HFFc6 (cell line): ENCODE measurements at regions not wholly inside any gene's neighbourhood (a gene's known extent, or its start where the extent isn't known, plus 50 kb on each side); places are given as distances from the start of the nearest gene placed in this dataset.

Experiments used
- DNase-seq: peaks from one replicate; pipeline ENCODE4 v3.0.0-alpha.2; 2018
- H3K27ac Mint-ChIP-seq: 2 replicates; pipeline ENCODE4 v1.8.0; 2020; ENCODE audit warnings: mild to moderate bottlenecking, mixed read lengths
- H3K27me3 Mint-ChIP-seq: 2 replicates; pipeline ENCODE4 v1.8.0; 2021; ENCODE audit warnings: mild to moderate bottlenecking, moderate library complexity, mixed read lengths; ENCODE audit not compliant: insufficient read depth
- H3K36me3 Mint-ChIP-seq: 2 replicates; pipeline ENCODE4 v1.8.0; 2021; ENCODE audit warnings: low read depth, mixed read lengths
- H3K4me1 Mint-ChIP-seq: 2 replicates; pipeline ENCODE4 v1.8.0; 2020; ENCODE audit warnings: low read depth, mixed read lengths
- H3K4me3 Mint-ChIP-seq: 2 replicates; pipeline ENCODE4 v1.8.0; 2020; ENCODE audit warnings: mild to moderate bottlenecking, moderate library complexity, mixed read lengths
- H3K9me3 Mint-ChIP-seq: 2 replicates; pipeline ENCODE4 v1.8.0; 2020; ENCODE audit warnings: mild to moderate bottlenecking, mixed read lengths
- TF ChIP-seq, protein P1 (sequence below): fragments of 200-600 bp; sonication (generic); IDR thresholded peaks from 2 replicates; pipeline ENCODE4 v1.5.0; 2021; ENCODE audit warnings: antibody characterized with exemption, mild to moderate bottlenecking

DNA sequence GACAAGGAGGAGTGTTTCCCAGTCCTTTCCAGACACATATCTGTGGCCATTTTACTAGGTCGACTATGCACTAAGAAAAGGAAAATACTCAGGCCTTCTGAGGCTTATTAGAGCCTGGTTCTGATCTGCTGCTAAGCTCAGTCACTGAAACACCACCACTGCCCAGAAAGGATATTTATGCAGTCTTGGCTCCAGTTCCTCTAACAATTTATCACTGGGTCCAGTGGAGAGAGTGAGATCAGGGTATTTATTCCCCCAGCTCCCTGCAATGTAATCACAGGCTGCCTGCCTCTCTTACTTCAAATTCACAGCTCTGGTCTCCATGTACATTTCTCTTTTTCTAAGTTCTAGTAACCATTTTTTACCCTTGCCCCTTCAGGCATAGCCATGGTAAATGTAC, 81.6 kb upstream of the INPP4B start:
- Mint-ChIP-seq H3K36me3 (no peaks in the 10 kb centered on the region), H3K4me3 (no peak overlapping the region), H3K27me3 (peaks cover 1% of the 10 kb centered on the region; the same call in 1 of the 2 replicates), H3K27ac (no peak overlapping the region), H3K9me3 (no peaks in the 10 kb centered on the region), H3K4me1 (no peaks in the 10 kb centered on the region)
- no peak for DNase-seq
- TF ChIP-seq, protein P1, sequence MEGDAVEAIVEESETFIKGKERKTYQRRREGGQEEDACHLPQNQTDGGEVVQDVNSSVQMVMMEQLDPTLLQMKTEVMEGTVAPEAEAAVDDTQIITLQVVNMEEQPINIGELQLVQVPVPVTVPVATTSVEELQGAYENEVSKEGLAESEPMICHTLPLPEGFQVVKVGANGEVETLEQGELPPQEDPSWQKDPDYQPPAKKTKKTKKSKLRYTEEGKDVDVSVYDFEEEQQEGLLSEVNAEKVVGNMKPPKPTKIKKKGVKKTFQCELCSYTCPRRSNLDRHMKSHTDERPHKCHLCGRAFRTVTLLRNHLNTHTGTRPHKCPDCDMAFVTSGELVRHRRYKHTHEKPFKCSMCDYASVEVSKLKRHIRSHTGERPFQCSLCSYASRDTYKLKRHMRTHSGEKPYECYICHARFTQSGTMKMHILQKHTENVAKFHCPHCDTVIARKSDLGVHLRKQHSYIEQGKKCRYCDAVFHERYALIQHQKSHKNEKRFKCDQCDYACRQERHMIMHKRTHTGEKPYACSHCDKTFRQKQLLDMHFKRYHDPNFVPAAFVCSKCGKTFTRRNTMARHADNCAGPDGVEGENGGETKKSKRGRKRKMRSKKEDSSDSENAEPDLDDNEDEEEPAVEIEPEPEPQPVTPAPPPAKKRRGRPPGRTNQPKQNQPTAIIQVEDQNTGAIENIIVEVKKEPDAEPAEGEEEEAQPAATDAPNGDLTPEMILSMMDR, result no peak

- no peak overlapping the region for H3K27ac Mint-ChIP-seq
- H3K4me3 Mint-ChIP-seq, result no peak overlapping the region
- TF ChIP-seq, protein P1, result no peak
- no peaks in the 10 kb centered on the region; the same call in 1 of the 2 replicates for H3K27me3 Mint-ChIP-seq
- DNase-seq, result no peak
- no peaks in the 10 kb centered on the region for H3K4me1 Mint-ChIP-seq
- H3K36me3 Mint-ChIP-seq, result no peaks in the 10 kb centered on the region
- H3K9me3 Mint-ChIP-seq, result no peaks in the 10 kb centered on the region
Observed at GRCh38 chr4:142929526-142929925, 83.4 kb upstream of the INPP4B start.

GRCh38 chr4:142933207-142933606, 87.1 kb upstream of the INPP4B start:
- TF ChIP-seq, protein P1, result no peak
- H3K4me3 Mint-ChIP-seq, result no peak overlapping the region
- H3K36me3 Mint-ChIP-seq, result no peaks in the 10 kb centered on the region
- H3K27me3 Mint-ChIP-seq, result no peaks in the 10 kb centered on the region; the same call in 1 of the 2 replicates
- H3K4me1 Mint-ChIP-seq, result no peaks in the 10 kb centered on the region
- DNase-seq, result no peak
- H3K9me3 Mint-ChIP-seq, result no peaks in the 10 kb centered on the region
- no peak overlapping the region for H3K27ac Mint-ChIP-seq

GRCh38 chr4:142940425-142941330, 94.6 kb upstream of the INPP4B start:
- DNase-seq, result no peak
- TF ChIP-seq, protein P1, result no peak
- Mint-ChIP-seq H3K27ac (no peak overlapping the region), H3K36me3 (no peaks in the 10 kb centered on the region), H3K4me3 (no peak overlapping the region), H3K27me3 (no peaks in the 10 kb centered on the region; the same call in 1 of the 2 replicates), H3K4me1 (no peaks in the 10 kb centered on the region), H3K9me3 (no peaks in the 10 kb centered on the region)

GRCh38 chr4:142944565-142944964, 98.5 kb upstream of the INPP4B start:
- DNase-seq, result no peak
- no peaks in the 10 kb centered on the region for H3K4me1 Mint-ChIP-seq
- H3K27me3 Mint-ChIP-seq, result peaks cover 4% of the 10 kb centered on the region
- no peaks in the 10 kb centered on the region; the same call in 1 of the 2 replicates for H3K9me3 Mint-ChIP-seq
- H3K27ac Mint-ChIP-seq, result no peak overlapping the region
- H3K36me3 Mint-ChIP-seq, result 0 out of 2 replicates have a peak, but pooled peaks cover 5% of the 10 kb centered on the region
- no peak overlapping the region for H3K4me3 Mint-ChIP-seq
- TF ChIP-seq, protein P1, result no peak
